Epithelial cell of proximal tubule (primary cell): ENCODE measurements at regions not wholly inside any gene's neighbourhood (a gene's known extent, or its start where the extent isn't known, plus 50 kb on each side); places are given as distances from the start of the nearest gene placed in this dataset.
"Not testable (repeated sequence)": the region's sequence is repeated elsewhere in the genome, so short reads cannot be mapped to it uniquely, and the experiment has no call there.

Source experiments
- DNase-seq: peaks from one replicate; pipeline ENCODE4 v3.0.0-alpha.2; 2011; ENCODE audit warnings: low read depth
- H3K4me3 ChIP-seq: 2 replicates; pipeline ENCODE4 v1.5.1; 2011; ENCODE audit warnings: low read depth, mild to moderate bottlenecking, low read length
- CTCF ChIP-seq: conservative IDR thresholded peaks from 2 replicates; pipeline ENCODE4 v1.5.1; 2012; ENCODE audit warnings: low read depth, mild to moderate bottlenecking, low read length

GRCh38 chr9:108033976-108034964 lies 544.7 kb upstream of the KLF4 start:
- H3K4me3 ChIP-seq: no peak overlapping the region
- DNase-seq: no peak
- no peak for TF ChIP-seq CTCF

GRCh38 chr9:108032079-108032478 lies 542.5 kb upstream of the KLF4 start:
- DNase-seq, H3K4me3 ChIP-seq: not testable (repeated sequence)

- DNase-seq, H3K4me3 ChIP-seq: not testable (repeated sequence)
Observed at GRCh38 chr9:108031221-108031620, 541.7 kb upstream of the KLF4 start.

GRCh38 chr9:108026718-108027117 lies 537.1 kb upstream of the KLF4 start:
- H3K4me3 ChIP-seq, DNase-seq: not testable (repeated sequence)

GRCh38 chr9:108024604-108025003 lies 535.0 kb upstream of the KLF4 start:
- H3K4me3 ChIP-seq: no peak overlapping the region
- DNase-seq: no peak
- no peak for TF ChIP-seq CTCF

GRCh38 chr9:108022246-108022935 lies 532.8 kb upstream of the KLF4 start:
- DNase-seq: no peak
- TF ChIP-seq CTCF: no peak

GRCh38 chr9:108021096-108021710 lies 531.6 kb upstream of the KLF4 start:
- TF ChIP-seq CTCF: no peak
- no peak for DNase-seq
- H3K4me3 ChIP-seq: no peak overlapping the region

More at GRCh38 chr9:108022246-108022935, 532.8 kb upstream of the KLF4 start:
- no peak overlapping the region for H3K4me3 ChIP-seq

- H3K4me3 ChIP-seq: no peak overlapping the region
- DNase-seq: no peak
- no peak for TF ChIP-seq CTCF
Observed at GRCh38 chr9:108019821-108020220, 530.3 kb upstream of the KLF4 start.
